ENCODE measurements at regions not wholly inside any gene's neighbourhood (a gene's known extent, or its start where the extent isn't known, plus 50 kb on each side); places are given as distances from the start of the nearest gene placed in this dataset.
"Not testable (repeated sequence)": the region's sequence is repeated elsewhere in the genome, so short reads cannot be mapped to it uniquely, and the experiment has no call there.

- Histone ChIP-seq H3K9me3 (no peaks in the 10 kb centered on the region), H3K27ac (no peak overlapping the region), H3K4me3 (no peak overlapping the region), H3K27me3 (no peaks in the 10 kb centered on the region), H3K4me1 (no peaks in the 10 kb centered on the region), H3K36me3 (no peaks in the 10 kb centered on the region)
- intact Hi-C loops (cut with DNase I) = no loop called here
- DNase-seq (ENCODE audit: low spot score in 2 of 2) = no peak
- TF ChIP-seq CTCF (IDR thresholded peaks at IDR 0.05) = no peak
Observed at GRCh38 chr5:44046619-44047364, 342.4 kb downstream of the FGF10 start.

- H3K27ac ChIP-seq; DNase-seq (ENCODE audit: low spot score in 2 of 2); intact Hi-C loops (cut with DNase I); H3K9me3 ChIP-seq; H3K4me3 ChIP-seq; H3K4me1 ChIP-seq; H3K27me3 ChIP-seq; H3K36me3 ChIP-seq: not testable (repeated sequence)
Observed at GRCh38 chr5:44044549-44044948, 344.7 kb downstream of the FGF10 start.

GRCh38 chr5:44028226-44028625 is 361.0 kb downstream of the FGF10 start:
- H3K4me3 ChIP-seq = no peak overlapping the region
- no peak overlapping the region for H3K27ac ChIP-seq
- intact Hi-C loops (cut with DNase I) = no loop called here
- DNase-seq (ENCODE audit: low spot score in 2 of 2) = no peak
- no peak for TF ChIP-seq CTCF (IDR thresholded peaks at IDR 0.05)
- no peaks in the 10 kb centered on the region for H3K36me3 ChIP-seq
- no peaks in the 10 kb centered on the region for H3K4me1 ChIP-seq
- H3K27me3 ChIP-seq = no peaks in the 10 kb centered on the region
- H3K9me3 ChIP-seq = no peaks in the 10 kb centered on the region

GRCh38 chr5:44022622-44023021 is 366.6 kb downstream of the FGF10 start:
- H3K9me3 ChIP-seq = no peaks in the 10 kb centered on the region
- no peak for TF ChIP-seq CTCF (IDR thresholded peaks at IDR 0.05)
- H3K27me3 ChIP-seq = no peaks in the 10 kb centered on the region
- DNase-seq (ENCODE audit: low spot score in 2 of 2) = no peak
- intact Hi-C loops (cut with DNase I) = no loop called here
- no peak overlapping the region for H3K4me3 ChIP-seq
- no peak overlapping the region for H3K27ac ChIP-seq
- H3K4me1 ChIP-seq = no peaks in the 10 kb centered on the region
- H3K36me3 ChIP-seq = no peaks in the 10 kb centered on the region

GRCh38 chr5:44011518-44011917 is 377.7 kb downstream of the FGF10 start:
- no peak overlapping the region for H3K27ac ChIP-seq
- no peak overlapping the region for H3K4me3 ChIP-seq
- TF ChIP-seq CTCF (IDR thresholded peaks at IDR 0.05) = no peak
- intact Hi-C loops (cut with DNase I) = no loop called here
- no peaks in the 10 kb centered on the region for H3K36me3 ChIP-seq
- H3K27me3 ChIP-seq = no peaks in the 10 kb centered on the region
- no peak for DNase-seq (ENCODE audit: low spot score in 2 of 2)
- no peaks in the 10 kb centered on the region for H3K4me1 ChIP-seq
- H3K9me3 ChIP-seq = no peaks in the 10 kb centered on the region

- DNase-seq (ENCODE audit: low spot score in 2 of 2) = no peak
- Histone ChIP-seq H3K9me3 (no peaks in the 10 kb centered on the region), H3K4me1 (peaks cover 4 to 9% of the 10 kb centered on the region in 2 donors), H3K27me3 (no peaks in the 10 kb centered on the region), H3K36me3 (no peaks in the 10 kb centered on the region), H3K4me3 (no peak overlapping the region), H3K27ac (no peak overlapping the region)
- no peak for TF ChIP-seq CTCF (IDR thresholded peaks at IDR 0.05)
- intact Hi-C loops (cut with DNase I) = no loop called here
Observed at GRCh38 chr5:44002381-44002901, 386.8 kb downstream of the FGF10 start.
